A549 (cell line): ENCODE measurements at regions not wholly inside any gene's neighbourhood (a gene's known extent, or its start where the extent isn't known, plus 50 kb on each side); places are given as distances from the start of the nearest gene placed in this dataset.
A peak's percentile ranks its signal among the peaks of the same experiment; 100 is the strongest.
"Not testable (repeated sequence)": the region's sequence is repeated elsewhere in the genome, so short reads cannot be mapped to it uniquely, and the experiment has no call there.

ENCODE experiments used
- ATAC-seq, 2 experiments: fragments of 200-7000 bp in 1 of 2; fragments of >200 bp in 1 of 2; cut with Nextera tagmentation in 1 of 2; cut with Tn5 transposase in 1 of 2; 3 replicates each; pipeline versions ENCODE4 v1.8.0 to v1.9.1; 2018 to 2020; ENCODE audit warnings: mild to moderate bottlenecking in 1 of 2, moderate library complexity in 1 of 2
- CTCF ChIA-PET: fragments of 300-600 bp; sonication (Branson Sonifier 250); formaldehyde crosslinking; extraction: SDS; loops from one replicate; lab custom pipeline; 2021; ENCODE audit warnings: antibody characterized with exemption, inconsistent platforms; lab: Yijun Ruan, JAX
- POLR2A ChIA-PET: fragments of 350-600 bp; formaldehyde crosslinking; extraction: SDS; loops from one replicate; lab custom pipeline; 2021; ENCODE audit warnings: antibody characterized with exemption, inconsistent platforms; lab: Yijun Ruan, JAX
- DNase-seq, 2 experiments: peaks; one replicate each; pipeline versions ENCODE4 v3.0.0 to v3.0.0-alpha.2; 2011 to 2016; ENCODE audit warnings: low read depth in 1 of 2, low spot score in 1 of 2
- FAIRE-seq: peaks from 2 replicates; lab custom pipeline; 2011; peaks lifted over from hg19 to GRCh38; lab: Jason Lieb, UNC
- H3K27ac ChIP-seq, 2 experiments: fragments of >200 bp; sonication (Bioruptor Twin); formaldehyde crosslinking; 3 replicates each; pipeline ENCODE4 v1.5.1; 2016 to 2017
- H3K4me1 ChIP-seq: fragments of >200 bp; sonication (Bioruptor Twin); formaldehyde crosslinking; 3 replicates; pipeline ENCODE4 v1.6.1; 2016
- H3K4me2 ChIP-seq: fragments of >200 bp; sonication (Bioruptor Twin); formaldehyde crosslinking; 3 replicates; pipeline ENCODE4 v1.6.1; 2016
- H3K4me3 ChIP-seq: fragments of >200 bp; sonication (Bioruptor Twin); formaldehyde crosslinking; 3 replicates; pipeline ENCODE4 v1.5.1; 2016
- H3K9me3 ChIP-seq: fragments of >200 bp; sonication (Bioruptor Twin); formaldehyde crosslinking; 3 replicates; pipeline ENCODE4 v1.6.1; 2016
- WGBS: methylation state at CpG from one replicate; pipeline ENCODE4 v1.1.6; 2017; ENCODE audit errors: missing lambda C conversion rate; 5-methylcytosine and 5-hydroxymethylcytosine counted together

GRCh38 chr3:91348064-91348463, 2240.6 kb downstream of the EPHA3 start:
- WGBS, result 0% methylated on average over 2 of the region's 2 CpGs
- 0 out of 6 replicates have a peak, but pooled peaks of 1 of the 2 experiments have one; percentile 26 for ATAC-seq
- POLR2A ChIA-PET, result not testable (repeated sequence)

DNA sequence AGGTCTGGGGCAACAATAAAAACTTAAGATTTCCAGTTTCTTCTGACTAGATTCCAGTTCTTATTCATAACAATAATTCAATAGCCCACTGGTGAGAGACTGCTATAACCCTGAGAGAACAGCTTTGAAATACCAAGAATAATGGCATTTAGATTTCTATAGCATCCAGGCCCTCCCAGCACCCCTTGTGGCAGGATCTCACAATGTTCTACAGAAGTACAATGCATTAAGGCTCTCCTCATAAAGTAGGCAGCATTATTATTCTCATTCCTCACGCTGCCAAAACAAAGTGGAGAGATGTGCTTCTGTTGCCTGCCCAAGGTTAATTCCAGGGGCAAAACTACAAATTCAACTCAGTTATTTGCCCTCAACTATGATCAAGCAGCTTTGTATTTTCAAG, 2241.7 kb downstream of the EPHA3 start:
- FAIRE-seq, H3K9me3 ChIP-seq, ATAC-seq, H3K4me1 ChIP-seq, DNase-seq, H3K27ac ChIP-seq, H3K4me3 ChIP-seq, POLR2A ChIA-PET, CTCF ChIA-PET, H3K4me2 ChIP-seq: not testable (repeated sequence)
- WGBS, result 5% methylated on average over 1 of the region's 1 CpG

More at GRCh38 chr3:91348064-91348463, 2240.6 kb downstream of the EPHA3 start:
- H3K4me3 ChIP-seq, H3K4me1 ChIP-seq, H3K4me2 ChIP-seq, CTCF ChIA-PET, DNase-seq, H3K27ac ChIP-seq, FAIRE-seq, H3K9me3 ChIP-seq: not testable (repeated sequence)

DNA sequence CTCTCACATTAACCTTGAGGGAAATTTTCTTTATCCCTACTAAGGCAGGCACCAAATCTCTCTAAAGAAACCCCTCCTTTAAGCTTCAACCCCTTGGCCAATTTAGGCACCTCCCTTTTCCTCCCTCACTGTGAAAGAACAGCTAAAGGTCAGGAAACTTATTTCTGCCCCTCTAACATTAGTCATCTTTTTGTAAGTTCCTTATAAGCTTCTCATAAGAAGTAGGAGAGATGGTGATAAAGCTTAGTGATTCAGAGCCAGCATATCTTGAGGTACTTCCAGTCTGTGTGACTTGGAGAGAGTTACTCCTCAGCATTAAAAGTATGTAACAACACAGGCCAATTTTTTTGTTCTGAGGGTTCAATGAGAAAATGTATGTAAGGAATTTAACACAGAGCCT, 2244.7 kb downstream of the EPHA3 start:
- H3K9me3 ChIP-seq, FAIRE-seq, CTCF ChIA-PET, H3K27ac ChIP-seq, ATAC-seq, DNase-seq, POLR2A ChIA-PET, H3K4me3 ChIP-seq, H3K4me1 ChIP-seq, H3K4me2 ChIP-seq: not testable (repeated sequence)

GRCh38 chr3:91359278-91359677, 2251.9 kb downstream of the EPHA3 start:
- H3K4me1 ChIP-seq, FAIRE-seq, H3K4me3 ChIP-seq, ATAC-seq, DNase-seq, H3K4me2 ChIP-seq, CTCF ChIA-PET, H3K9me3 ChIP-seq, POLR2A ChIA-PET, H3K27ac ChIP-seq: not testable (repeated sequence)

DNA sequence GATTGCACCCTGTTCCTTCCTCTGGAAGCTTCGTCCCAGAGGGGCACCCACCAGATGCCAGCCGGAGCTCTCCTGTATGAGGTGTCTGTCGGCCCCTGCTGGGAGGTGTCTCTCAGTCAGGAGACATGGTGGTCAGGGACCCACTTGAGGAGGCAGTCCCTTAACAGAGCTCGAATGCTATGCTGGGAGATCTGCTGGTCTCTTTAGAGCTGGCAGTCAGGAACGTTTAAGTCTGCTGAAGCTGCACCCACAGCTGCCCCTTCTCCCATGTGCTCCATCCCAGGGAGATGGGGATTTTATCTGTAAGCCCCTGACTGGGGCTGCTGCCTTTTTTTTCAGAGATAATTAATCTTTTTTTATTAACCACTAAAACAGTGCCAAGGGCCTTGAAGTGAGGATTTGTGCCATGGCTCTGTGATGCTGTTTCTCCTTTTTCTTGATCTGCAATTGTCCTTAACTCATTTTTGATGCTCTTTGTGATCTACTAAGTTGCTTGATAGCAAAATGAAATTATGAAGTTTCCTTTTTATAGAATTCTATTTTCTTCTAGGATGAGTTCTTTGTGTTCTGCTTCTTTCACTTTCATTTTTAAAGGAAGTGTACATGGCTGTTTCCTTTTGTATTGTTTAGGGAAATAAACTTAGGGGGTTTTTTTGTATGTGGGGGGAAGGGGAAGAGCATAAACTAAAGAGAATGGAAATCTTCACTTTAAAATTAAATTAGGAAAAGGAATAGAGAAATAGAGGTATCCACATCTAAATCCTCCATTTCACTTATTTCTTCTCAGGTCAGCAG, 2275.9 kb downstream of the EPHA3 start:
- H3K9me3 ChIP-seq, H3K4me2 ChIP-seq, FAIRE-seq, CTCF ChIA-PET, POLR2A ChIA-PET, ATAC-seq, DNase-seq, H3K4me3 ChIP-seq, H3K4me1 ChIP-seq, H3K27ac ChIP-seq: not testable (repeated sequence)
- 5% methylated on average over 4 of the region's 5 CpGs for WGBS

- ATAC-seq, FAIRE-seq, H3K4me1 ChIP-seq, CTCF ChIA-PET, POLR2A ChIA-PET, H3K27ac ChIP-seq, H3K4me3 ChIP-seq, DNase-seq, H3K9me3 ChIP-seq, H3K4me2 ChIP-seq: not testable (repeated sequence)
- 14% methylated on average over 4 of the region's 4 CpGs for WGBS
Measured at GRCh38 chr3:91403938-91404337, 2296.5 kb downstream of the EPHA3 start.

GRCh38 chr3:91442063-91442462, 2334.6 kb downstream of the EPHA3 start:
- FAIRE-seq, H3K27ac ChIP-seq, CTCF ChIA-PET, H3K9me3 ChIP-seq, H3K4me2 ChIP-seq, H3K4me1 ChIP-seq, H3K4me3 ChIP-seq, DNase-seq, POLR2A ChIA-PET, ATAC-seq: not testable (repeated sequence)

GRCh38 chr3:91442483-91442882, 2335.1 kb downstream of the EPHA3 start:
- H3K27ac ChIP-seq, H3K4me3 ChIP-seq, H3K4me1 ChIP-seq, H3K9me3 ChIP-seq, CTCF ChIA-PET, FAIRE-seq, DNase-seq, ATAC-seq, H3K4me2 ChIP-seq, POLR2A ChIA-PET: not testable (repeated sequence)
- WGBS, result 49% methylated on average over 4 of the region's 4 CpGs

DNA sequence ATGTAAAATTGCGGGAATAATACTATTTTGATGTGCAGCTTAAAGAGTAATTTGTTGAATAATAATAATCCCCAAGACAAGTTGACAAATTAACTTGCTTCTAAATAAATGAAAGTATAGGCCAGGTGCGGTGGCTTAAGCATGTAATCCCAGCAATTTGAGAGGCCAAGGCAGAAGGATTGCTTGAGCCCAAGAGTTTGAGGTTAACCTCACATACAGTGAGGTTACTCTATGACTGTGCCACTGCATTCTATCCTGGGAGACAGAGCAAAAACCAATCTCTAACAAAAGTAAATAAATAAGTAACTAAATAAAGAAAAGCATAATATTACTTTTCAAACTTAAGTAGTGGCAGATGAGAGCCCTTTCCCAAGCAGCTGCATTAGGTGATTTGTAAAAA, 2341.0 kb downstream of the EPHA3 start:
- ATAC-seq, FAIRE-seq, H3K4me1 ChIP-seq, H3K4me3 ChIP-seq, H3K27ac ChIP-seq, POLR2A ChIA-PET, CTCF ChIA-PET, H3K4me2 ChIP-seq, DNase-seq, H3K9me3 ChIP-seq: not testable (repeated sequence)
- 15% methylated on average over 2 of the region's 2 CpGs for WGBS

DNA sequence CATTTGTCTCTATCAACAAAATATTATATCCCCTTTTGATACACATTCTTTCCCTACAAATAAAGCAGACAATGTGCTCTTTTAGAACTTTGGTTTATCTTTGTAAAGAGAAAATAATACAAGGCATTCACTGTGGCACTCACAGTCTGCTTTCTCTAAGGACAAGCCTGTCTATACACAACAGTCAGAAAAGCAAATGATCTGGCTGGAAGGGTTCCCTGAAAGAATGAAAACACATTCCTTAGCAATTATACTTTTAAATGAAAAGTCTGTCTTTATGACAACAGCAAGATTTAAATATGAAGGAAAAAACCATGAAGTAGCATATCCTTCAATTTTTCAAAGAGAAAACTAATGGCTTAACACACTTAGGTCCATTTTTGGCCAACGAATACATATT, 2359.1 kb downstream of the EPHA3 start:
- H3K9me3 ChIP-seq, H3K4me1 ChIP-seq, DNase-seq, H3K27ac ChIP-seq, ATAC-seq, CTCF ChIA-PET, H3K4me2 ChIP-seq, POLR2A ChIA-PET, H3K4me3 ChIP-seq, FAIRE-seq: not testable (repeated sequence)
- 0% methylated on average over 1 of the region's 1 CpG for WGBS

GRCh38 chr3:91469251-91469650, 2361.8 kb downstream of the EPHA3 start:
- DNase-seq, H3K4me2 ChIP-seq, ATAC-seq, H3K4me1 ChIP-seq, POLR2A ChIA-PET, H3K9me3 ChIP-seq, H3K27ac ChIP-seq, CTCF ChIA-PET, H3K4me3 ChIP-seq, FAIRE-seq: not testable (repeated sequence)
- 8% methylated on average over 3 of the region's 3 CpGs for WGBS
